SK-N-SH (cell line): ENCODE measurements at regions not wholly inside any gene's neighbourhood (a gene's known extent, or its start where the extent isn't known, plus 50 kb on each side); places are given as distances from the start of the nearest gene placed in this dataset.

ENCODE experiments used
- CTCF ChIP-seq: fragments of 200-600 bp; sonication (generic); IDR thresholded peaks from 2 replicates; pipeline ENCODE4 v1.6.1; 2017; ENCODE audit warnings: antibody characterized with exemption, mild to moderate bottlenecking, moderate library complexity
- EP300 ChIP-seq, 2 experiments: IDR thresholded peaks; 2 replicates each; pipeline versions ENCODE4 v1.4.0 to v1.6.1; 2012; ENCODE audit warnings: borderline replicate concordance in 1 of 2, low read depth in 1 of 2, low read length in 1 of 2
- FOXM1 ChIP-seq: IDR thresholded peaks from 2 replicates; pipeline ENCODE4 v1.4.0; 2012; ENCODE audit warnings: low read depth, mild to moderate bottlenecking
- NFIC ChIP-seq: IDR thresholded peaks from 2 replicates; pipeline ENCODE4 v1.4.0; 2012; ENCODE audit warnings: borderline replicate concordance
- PBX3 ChIP-seq: IDR thresholded peaks from 2 replicates; pipeline ENCODE4; 2012
- POLR2AphosphoS5 ChIP-seq: IDR thresholded peaks from 2 replicates; pipeline ENCODE4 v1.6.1; 2012; ENCODE audit warnings: low read depth, low read length
- TAF1 ChIP-seq: IDR thresholded peaks from 2 replicates; pipeline ENCODE4 v1.6.1; 2012; ENCODE audit warnings: low read depth, mild to moderate bottlenecking, low read length, moderate library complexity, borderline replicate concordance
- YY1 ChIP-seq: IDR thresholded peaks from 2 replicates; pipeline ENCODE4 v1.4.0; 2012; ENCODE audit warnings: low read depth, mild to moderate bottlenecking
- ZBTB33 ChIP-seq: IDR thresholded peaks from 2 replicates; pipeline ENCODE4 v1.4.0; 2012; ENCODE audit warnings: low read depth, borderline replicate concordance

GRCh38 chr18:55998071-55998522, 410.1 kb upstream of the TCF4 start:
- TF ChIP-seq CTCF, result no peak
- TF ChIP-seq EP300 (IDR thresholded peaks at IDR 0.05; ENCODE audit: borderline replicate concordance in 1 of 2, low read depth in 1 of 2, low read length in 1 of 2), result no peak
- no peak for TF ChIP-seq POLR2AphosphoS5
- no peak for TF ChIP-seq NFIC
- no peak for TF ChIP-seq TAF1
- TF ChIP-seq FOXM1, result no peak
- TF ChIP-seq ZBTB33, result no peak
- TF ChIP-seq YY1, result no peak
- TF ChIP-seq PBX3, result no peak
